ENCODE measurements at regions not wholly inside any gene's neighbourhood (a gene's known extent, or its start where the extent isn't known, plus 50 kb on each side); places are given as distances from the start of the nearest gene placed in this dataset.
"Not testable (repeated sequence)": the region's sequence is repeated elsewhere in the genome, so short reads cannot be mapped to it uniquely, and the experiment has no call there.

- DNase-seq (no peak), ATAC-seq (no peak)
- no peak overlapping the region for H3K4me3 ChIP-seq
- no peak overlapping the region for H3K27ac ChIP-seq
- no peaks in the 10 kb centered on the region for H3K4me1 ChIP-seq
- no peaks in the 10 kb centered on the region for H3K27me3 ChIP-seq (ENCODE audit: low read depth)
- intact Hi-C loops (cut with DNase I), result no loop called here
- H3K9me3 ChIP-seq, result no peaks in the 10 kb centered on the region
- no peaks in the 10 kb centered on the region for H3K36me3 ChIP-seq
- no peak for TF ChIP-seq CTCF (IDR thresholded peaks at IDR 0.05)
Observed at GRCh38 chr12:94916663-94917062, 86.8 kb downstream of the NDUFA12 start.

- ATAC-seq (no peak), DNase-seq (no peak)
- Histone ChIP-seq H3K27ac (no peak overlapping the region), H3K36me3 (no peaks in the 10 kb centered on the region), H3K9me3 (no peaks in the 10 kb centered on the region), H3K4me1 (no peaks in the 10 kb centered on the region), H3K4me3 (no peak overlapping the region), H3K27me3 (ENCODE audit: low read depth) (no peaks in the 10 kb centered on the region)
- TF ChIP-seq CTCF (IDR thresholded peaks at IDR 0.05), result no peak
- intact Hi-C loops (cut with DNase I), result no loop called here
Observed at GRCh38 chr12:94909663-94910062, 93.8 kb downstream of the NDUFA12 start.

- H3K4me1 ChIP-seq; ATAC-seq; H3K4me3 ChIP-seq; H3K27ac ChIP-seq; H3K9me3 ChIP-seq; H3K36me3 ChIP-seq; H3K27me3 ChIP-seq (ENCODE audit: low read depth); DNase-seq; intact Hi-C loops (cut with DNase I): not testable (repeated sequence)
Observed at GRCh38 chr12:94905749-94906148, 97.7 kb downstream of the NDUFA12 start.

- Histone ChIP-seq H3K4me1 (no peaks in the 10 kb centered on the region), H3K9me3 (no peaks in the 10 kb centered on the region), H3K36me3 (no peaks in the 10 kb centered on the region), H3K27ac (no peak overlapping the region), H3K27me3 (ENCODE audit: low read depth) (no peaks in the 10 kb centered on the region), H3K4me3 (no peak overlapping the region)
- ATAC-seq (no peak), DNase-seq (no peak)
- intact Hi-C loops (cut with DNase I), result no loop called here
- TF ChIP-seq CTCF (IDR thresholded peaks at IDR 0.05), result no peak
Observed at GRCh38 chr12:94900496-94900895, 103.0 kb downstream of the NDUFA12 start.

GRCh38 chr12:94898388-94898787 is 105.1 kb downstream of the NDUFA12 start:
- DNase-seq (no peak), ATAC-seq (no peak)
- no peak for TF ChIP-seq CTCF (IDR thresholded peaks at IDR 0.05)

GRCh38 chr12:94892544-94893267 is 110.8 kb downstream of the NDUFA12 start:
- ATAC-seq (no peak), DNase-seq (no peak)
- Histone ChIP-seq H3K27ac (no peak overlapping the region), H3K4me3 (no peak overlapping the region), H3K27me3 (ENCODE audit: low read depth) (no peaks in the 10 kb centered on the region), H3K36me3 (no peaks in the 10 kb centered on the region), H3K4me1 (no peaks in the 10 kb centered on the region), H3K9me3 (no peaks in the 10 kb centered on the region)
- TF ChIP-seq CTCF (IDR thresholded peaks at IDR 0.05), result no peak
- intact Hi-C loops (cut with DNase I), result no loop called here

More at GRCh38 chr12:94898388-94898787, 105.1 kb downstream of the NDUFA12 start:
- Histone ChIP-seq H3K4me1 (no peaks in the 10 kb centered on the region), H3K4me3 (no peak overlapping the region), H3K36me3 (no peaks in the 10 kb centered on the region), H3K9me3 (no peaks in the 10 kb centered on the region), H3K27ac (no peak overlapping the region), H3K27me3 (ENCODE audit: low read depth) (no peaks in the 10 kb centered on the region)
- intact Hi-C loops (cut with DNase I), result no loop called here

All from lower lobe of right lung (tissue), 2 donors.